Ovary (tissue), 7 donors: ENCODE measurements at regions not wholly inside any gene's neighbourhood (a gene's known extent, or its start where the extent isn't known, plus 50 kb on each side); places are given as distances from the start of the nearest gene placed in this dataset.

Experiments used
- DNase-seq, 5 donors: peaks; one replicate each; pipeline ENCODE4 v3.0.0-alpha.2; 2019 to 2020
- H3K27ac ChIP-seq, 2 donors: fragments of 200-600 bp; one replicate each; pipeline versions ENCODE4 v1.5.1 to v1.8.0; 2019 to 2022
- H3K27me3 ChIP-seq: fragments of 200-600 bp; one replicate; pipeline ENCODE4 v1.8.0; 2022
- H3K36me3 ChIP-seq: fragments of 200-600 bp; sonication (generic); one replicate; pipeline ENCODE4 v1.5.1; 2019
- H3K4me1 ChIP-seq: one replicate; pipeline ENCODE4 v1.8.1; 2013; ENCODE audit warnings: mild to moderate bottlenecking, moderate library complexity; ENCODE audit not compliant: insufficient read depth
- H3K4me3 ChIP-seq: fragments of 200-600 bp; sonication (generic); one replicate; pipeline ENCODE4 v1.5.1; 2017
- H3K9me3 ChIP-seq, 2 donors: fragments of 200-600 bp in 1 of 2; sonication (generic) in 1 of 2; one replicate each; pipeline versions ENCODE4 v1.5.1 to v1.8.1; 2013 to 2019; ENCODE audit warnings: mild to moderate bottlenecking in 1 of 2, moderate library complexity in 1 of 2
- EP300 ChIP-seq: sonication (generic); formaldehyde crosslinking; IDR thresholded peaks from one replicate; pipeline ENCODE4 v1.6.1; 2017; ENCODE audit warnings: antibody characterized with exemption
- POLR2A ChIP-seq: fragments of 450-650 bp; IDR thresholded peaks from one replicate; pipeline ENCODE4 v1.6.1; 2017; ENCODE audit warnings: antibody characterized with exemption, mild to moderate bottlenecking, moderate library complexity
- whole genome bisulfite sequencing, 3 donors: extraction: QIAGEN DNeasy Blood & Tissue Kit in 1 of 3; methylation state at CpG; one replicate each; pipeline versions ENCODE4 v1.1.5 to v1.1.7; 2013 to 2017; 5-methylcytosine and 5-hydroxymethylcytosine counted together
- intact Hi-C, 4 donors: fragments of 100-400 bp; cut with DNase I; formaldehyde crosslinking; loops; one replicate each; pipeline versions ENCODE4 v1.11.0 to v1.15.1; 2022 to 2023
- TF ChIP-seq, protein P1 (sequence below), 3 donors: fragments of 450-650 bp in 2 of 3; fragments of 200-600 bp in 1 of 3; IDR thresholded peaks; one replicate each; pipeline versions ENCODE4 v1.5.1 to v1.8.0; 2016 to 2022; ENCODE audit warnings: antibody characterized with exemption in 3 of 3, mild to moderate bottlenecking in 1 of 3
- donor health status: DM: no; HTN: no; CAD: no; lungs with moderate emphysema.
- donor health status: DM: no; HTN: no; CAD: no.
- donor health status: Bipolar disorder and iron deficiency.
- donor health status: DM: no; HTN: no; CAD: no.
- donor health status: DM: yes; HTN: yes; CAD: no.

DNA sequence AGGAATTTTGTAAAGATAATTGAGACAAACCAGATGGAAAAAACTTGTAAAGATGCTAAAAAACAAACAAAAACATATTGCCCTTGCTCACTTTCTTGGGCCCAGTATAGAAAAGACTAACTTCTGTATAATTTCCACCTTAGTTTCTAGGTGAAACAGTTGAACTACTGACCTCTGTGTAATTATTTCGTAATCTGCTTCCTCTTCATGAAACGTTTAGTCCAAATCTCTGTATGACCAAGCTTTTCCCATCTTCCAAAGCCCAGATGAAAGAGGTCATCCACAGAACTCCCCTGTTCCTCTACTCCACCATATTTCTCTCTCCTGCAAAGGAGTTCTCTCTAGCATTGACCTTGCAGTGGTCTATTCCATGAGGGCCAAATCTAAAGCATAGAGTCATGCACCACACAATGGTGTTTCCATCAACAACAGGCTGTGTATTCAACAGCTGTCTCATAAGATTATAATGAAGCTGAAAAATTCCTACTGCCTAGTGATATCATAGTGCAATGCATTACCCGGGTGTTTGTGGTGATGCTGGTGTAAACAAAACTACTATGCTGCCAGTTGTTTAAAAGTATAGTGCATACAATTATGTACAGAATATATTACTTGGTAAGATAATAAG, 647.6 kb downstream of the TNS3 start:
- peaks cover 4% of the 10 kb centered on the region for H3K4me1 ChIP-seq
- H3K27me3 ChIP-seq: no peaks in the 10 kb centered on the region
- H3K27ac ChIP-seq: no peak overlapping the region
- TF ChIP-seq EP300: no peak
- TF ChIP-seq, protein P1, sequence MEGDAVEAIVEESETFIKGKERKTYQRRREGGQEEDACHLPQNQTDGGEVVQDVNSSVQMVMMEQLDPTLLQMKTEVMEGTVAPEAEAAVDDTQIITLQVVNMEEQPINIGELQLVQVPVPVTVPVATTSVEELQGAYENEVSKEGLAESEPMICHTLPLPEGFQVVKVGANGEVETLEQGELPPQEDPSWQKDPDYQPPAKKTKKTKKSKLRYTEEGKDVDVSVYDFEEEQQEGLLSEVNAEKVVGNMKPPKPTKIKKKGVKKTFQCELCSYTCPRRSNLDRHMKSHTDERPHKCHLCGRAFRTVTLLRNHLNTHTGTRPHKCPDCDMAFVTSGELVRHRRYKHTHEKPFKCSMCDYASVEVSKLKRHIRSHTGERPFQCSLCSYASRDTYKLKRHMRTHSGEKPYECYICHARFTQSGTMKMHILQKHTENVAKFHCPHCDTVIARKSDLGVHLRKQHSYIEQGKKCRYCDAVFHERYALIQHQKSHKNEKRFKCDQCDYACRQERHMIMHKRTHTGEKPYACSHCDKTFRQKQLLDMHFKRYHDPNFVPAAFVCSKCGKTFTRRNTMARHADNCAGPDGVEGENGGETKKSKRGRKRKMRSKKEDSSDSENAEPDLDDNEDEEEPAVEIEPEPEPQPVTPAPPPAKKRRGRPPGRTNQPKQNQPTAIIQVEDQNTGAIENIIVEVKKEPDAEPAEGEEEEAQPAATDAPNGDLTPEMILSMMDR (IDR thresholded peaks at IDR 0.05): no peak
- no peak for TF ChIP-seq POLR2A
- 52 to 59% (median 54%) methylated on average over 3 of the region's 3 CpGs for WGBS, 3 donors
- H3K4me3 ChIP-seq: no peak overlapping the region
- no peaks in the 10 kb centered on the region for H3K9me3 ChIP-seq
- DNase-seq: no peak
- no peaks in the 10 kb centered on the region for H3K36me3 ChIP-seq
- intact Hi-C loops: no loop called here

DNA sequence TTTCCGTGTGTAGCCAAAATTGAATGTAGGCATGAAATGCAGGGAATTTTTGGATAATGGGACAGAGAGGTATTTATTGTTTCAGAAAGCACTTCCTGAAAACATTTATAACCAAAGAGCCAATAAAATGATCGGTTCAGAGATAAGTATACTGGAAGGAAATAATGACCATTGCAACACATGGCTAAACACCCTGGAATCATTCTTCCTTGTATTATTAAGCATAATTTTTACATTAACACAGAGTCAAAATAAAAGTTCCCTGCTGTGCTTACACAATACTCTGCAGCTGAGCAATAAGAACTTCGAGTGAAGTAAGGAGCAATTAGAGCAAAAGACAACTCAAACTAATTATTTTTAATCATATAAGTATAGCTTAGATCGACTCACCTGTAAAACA, 648.3 kb downstream of the TNS3 start:
- no peak for DNase-seq
- no peaks in the 10 kb centered on the region for H3K36me3 ChIP-seq
- intact Hi-C loops: no loop called here
- no peaks in the 10 kb centered on the region for H3K9me3 ChIP-seq
- H3K4me3 ChIP-seq: no peak overlapping the region
- no peaks in the 10 kb centered on the region for H3K27me3 ChIP-seq
- peaks cover 4% of the 10 kb centered on the region for H3K4me1 ChIP-seq
- H3K27ac ChIP-seq: no peak overlapping the region
- WGBS, 3 donors: 56 to 68% (median 65%) methylated on average over 4 of the region's 4 CpGs
- TF ChIP-seq POLR2A: no peak
- TF ChIP-seq, protein P1 (IDR thresholded peaks at IDR 0.05): no peak
- no peak for TF ChIP-seq EP300

DNA sequence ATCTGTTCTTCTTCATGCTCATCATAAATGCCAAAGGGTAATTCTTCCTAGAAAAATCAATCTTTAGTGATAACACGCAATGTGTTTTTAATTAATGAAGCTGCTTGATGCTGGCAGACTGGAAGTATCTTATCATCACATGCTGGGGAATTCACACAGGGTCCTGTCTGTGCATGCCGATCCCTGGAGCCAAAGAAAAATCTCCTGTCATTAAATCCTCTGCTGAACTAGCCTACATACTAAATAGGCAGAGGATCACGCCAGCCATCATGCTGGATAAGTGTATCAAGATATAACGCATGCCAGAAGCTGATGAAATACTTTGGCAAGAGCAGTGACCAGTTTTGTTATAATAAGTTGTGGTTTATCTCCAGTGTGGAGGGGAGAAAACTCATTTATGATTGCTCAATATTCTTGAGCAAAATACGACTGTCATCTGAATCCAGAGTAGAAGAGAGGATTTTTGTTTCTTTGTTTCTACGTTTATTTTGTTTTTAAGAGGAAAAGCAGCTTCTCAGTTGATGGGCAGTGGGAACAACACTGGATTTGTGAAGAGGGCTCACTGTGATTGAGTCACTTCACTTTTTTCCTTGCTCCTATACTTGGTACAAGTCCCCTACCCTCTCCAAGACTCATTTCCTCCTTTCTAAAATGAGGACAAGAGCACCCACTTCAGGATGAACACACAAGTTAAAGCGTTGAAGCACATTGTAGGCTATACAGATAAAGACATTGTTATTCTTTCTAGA, 649.1 kb downstream of the TNS3 start:
- no peak overlapping the region for H3K4me3 ChIP-seq
- no peak overlapping the region for H3K27ac ChIP-seq
- no peaks in the 10 kb centered on the region for H3K9me3 ChIP-seq
- intact Hi-C loops: no loop called here
- TF ChIP-seq EP300: no peak
- TF ChIP-seq, protein P1 (IDR thresholded peaks at IDR 0.05): no peak
- no peak for TF ChIP-seq POLR2A
- WGBS, 3 donors: 15 to 27% (median 19%) methylated on average over 7 of the region's 7 CpGs
- no peaks in the 10 kb centered on the region for H3K36me3 ChIP-seq
- H3K4me1 ChIP-seq: peaks cover 4% of the 10 kb centered on the region
- DNase-seq: peak in 3 of 5 donors; percentile 16 to 65 (median 26)
- H3K27me3 ChIP-seq: no peaks in the 10 kb centered on the region

DNA sequence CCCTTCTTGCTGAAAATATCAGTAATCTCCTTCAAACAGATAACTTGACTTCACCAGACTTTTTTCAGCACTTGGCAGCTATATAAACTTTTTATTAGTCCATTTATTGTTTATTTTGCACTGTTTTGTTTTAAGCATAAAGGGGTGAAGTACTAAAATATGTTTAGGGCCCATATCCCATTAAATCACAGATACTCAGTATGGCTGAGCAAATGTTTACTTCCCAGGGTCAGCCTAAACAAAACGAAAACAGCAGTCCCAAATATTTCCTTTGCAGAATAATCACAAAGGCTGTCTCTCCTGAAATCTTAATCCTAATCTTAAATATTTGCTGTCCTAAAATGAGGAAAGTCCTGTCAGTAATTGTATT, 649.6 kb downstream of the TNS3 start:
- H3K27me3 ChIP-seq: no peaks in the 10 kb centered on the region
- DNase-seq: no peak
- TF ChIP-seq, protein P1 (IDR thresholded peaks at IDR 0.05): no peak
- TF ChIP-seq POLR2A (no peak), EP300 (no peak)
- 12 to 18% (median 18%) methylated on average over 1 of the region's 1 CpG for WGBS, 3 donors
- H3K4me1 ChIP-seq: peaks cover 4% of the 10 kb centered on the region
- intact Hi-C loops: no loop called here
- H3K4me3 ChIP-seq: no peak overlapping the region
- no peaks in the 10 kb centered on the region for H3K36me3 ChIP-seq
- H3K9me3 ChIP-seq: no peaks in the 10 kb centered on the region
- H3K27ac ChIP-seq: no peak overlapping the region
